K562 (cell line): ENCODE measurements at regions not wholly inside any gene's neighbourhood (a gene's known extent, or its start where the extent isn't known, plus 50 kb on each side); places are given as distances from the start of the nearest gene placed in this dataset.

Experiments used
- BMI1 ChIP-seq: fragments of 150-350 bp; IDR thresholded peaks from 2 replicates; pipeline ENCODE4 v1.6.1; 2014; ENCODE audit warnings: low read length
- KDM1A ChIP-seq, 2 experiments: fragments of 450-650 bp; IDR thresholded peaks; 2 replicates each; pipeline ENCODE4 v1.6.1; 2016; ENCODE audit warnings: mild to moderate bottlenecking in 2 of 2
- NONO ChIP-seq, 2 experiments: fragments of 200-400 bp in 1 of 2; fragments of 450-650 bp in 1 of 2; formaldehyde crosslinking in 1 of 2; IDR thresholded peaks; 2 replicates each; pipeline ENCODE4 v1.6.1; 2017; ENCODE audit warnings: low read depth in 2 of 2, mild to moderate bottlenecking in 2 of 2, moderate library complexity in 2 of 2, low read length in 1 of 2
- TEAD2 ChIP-seq: fragments of 450-650 bp; IDR thresholded peaks from 2 replicates; pipeline ENCODE4 v1.6.1; 2016; ENCODE audit warnings: missing genetic modification characterization, control low read depth, missing compliant biosample characterization
- ZEB2 ChIP-seq: fragments of 450-650 bp; IDR thresholded peaks from 2 replicates; pipeline ENCODE4 v1.6.1; 2016
- ZNF232 ChIP-seq: sonication (generic); formaldehyde crosslinking; IDR thresholded peaks from 2 replicates; pipeline ENCODE4 v1.8.0; 2022; ENCODE audit warnings: mild to moderate bottlenecking, missing genetic modification reagents
- TF ChIP-seq, protein P1 (sequence below), 2 experiments: fragments of 450-650 bp; formaldehyde crosslinking in 1 of 2; IDR thresholded peaks; 2 replicates each; pipeline versions ENCODE4 v1.4.0 to v1.6.1; 2014 to 2020; ENCODE audit warnings: mild to moderate bottlenecking in 2 of 2, borderline replicate concordance in 1 of 2, low read depth in 1 of 2
- TF ChIP-seq, protein P2 (sequence below): fragments of 450-650 bp; IDR thresholded peaks from 2 replicates; pipeline ENCODE4 v1.6.1; 2016; ENCODE audit warnings: low read depth

GRCh38 chr2:125371867-125372266, 1284.1 kb upstream of the GYPC start:
- TF ChIP-seq NONO (IDR thresholded peaks at IDR 0.05; ENCODE audit: low read depth in 2 of 2, low read length in 1 of 2) (no peak), KDM1A (IDR thresholded peaks at IDR 0.05) (no peak), ZEB2 (no peak), TEAD2 (tag) (no peak), ZNF232 (CRISPR knock-in tag) (no peak), BMI1 (no peak)
- TF ChIP-seq, protein P1, sequence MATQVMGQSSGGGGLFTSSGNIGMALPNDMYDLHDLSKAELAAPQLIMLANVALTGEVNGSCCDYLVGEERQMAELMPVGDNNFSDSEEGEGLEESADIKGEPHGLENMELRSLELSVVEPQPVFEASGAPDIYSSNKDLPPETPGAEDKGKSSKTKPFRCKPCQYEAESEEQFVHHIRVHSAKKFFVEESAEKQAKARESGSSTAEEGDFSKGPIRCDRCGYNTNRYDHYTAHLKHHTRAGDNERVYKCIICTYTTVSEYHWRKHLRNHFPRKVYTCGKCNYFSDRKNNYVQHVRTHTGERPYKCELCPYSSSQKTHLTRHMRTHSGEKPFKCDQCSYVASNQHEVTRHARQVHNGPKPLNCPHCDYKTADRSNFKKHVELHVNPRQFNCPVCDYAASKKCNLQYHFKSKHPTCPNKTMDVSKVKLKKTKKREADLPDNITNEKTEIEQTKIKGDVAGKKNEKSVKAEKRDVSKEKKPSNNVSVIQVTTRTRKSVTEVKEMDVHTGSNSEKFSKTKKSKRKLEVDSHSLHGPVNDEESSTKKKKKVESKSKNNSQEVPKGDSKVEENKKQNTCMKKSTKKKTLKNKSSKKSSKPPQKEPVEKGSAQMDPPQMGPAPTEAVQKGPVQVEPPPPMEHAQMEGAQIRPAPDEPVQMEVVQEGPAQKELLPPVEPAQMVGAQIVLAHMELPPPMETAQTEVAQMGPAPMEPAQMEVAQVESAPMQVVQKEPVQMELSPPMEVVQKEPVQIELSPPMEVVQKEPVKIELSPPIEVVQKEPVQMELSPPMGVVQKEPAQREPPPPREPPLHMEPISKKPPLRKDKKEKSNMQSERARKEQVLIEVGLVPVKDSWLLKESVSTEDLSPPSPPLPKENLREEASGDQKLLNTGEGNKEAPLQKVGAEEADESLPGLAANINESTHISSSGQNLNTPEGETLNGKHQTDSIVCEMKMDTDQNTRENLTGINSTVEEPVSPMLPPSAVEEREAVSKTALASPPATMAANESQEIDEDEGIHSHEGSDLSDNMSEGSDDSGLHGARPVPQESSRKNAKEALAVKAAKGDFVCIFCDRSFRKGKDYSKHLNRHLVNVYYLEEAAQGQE (IDR thresholded peaks at IDR 0.05; ENCODE audit: borderline replicate concordance), result no peak
- TF ChIP-seq, protein P1 (CRISPR knock-in tag; IDR thresholded peaks at IDR 0.05; ENCODE audit: low read depth), result no peak
- TF ChIP-seq, protein P2, sequence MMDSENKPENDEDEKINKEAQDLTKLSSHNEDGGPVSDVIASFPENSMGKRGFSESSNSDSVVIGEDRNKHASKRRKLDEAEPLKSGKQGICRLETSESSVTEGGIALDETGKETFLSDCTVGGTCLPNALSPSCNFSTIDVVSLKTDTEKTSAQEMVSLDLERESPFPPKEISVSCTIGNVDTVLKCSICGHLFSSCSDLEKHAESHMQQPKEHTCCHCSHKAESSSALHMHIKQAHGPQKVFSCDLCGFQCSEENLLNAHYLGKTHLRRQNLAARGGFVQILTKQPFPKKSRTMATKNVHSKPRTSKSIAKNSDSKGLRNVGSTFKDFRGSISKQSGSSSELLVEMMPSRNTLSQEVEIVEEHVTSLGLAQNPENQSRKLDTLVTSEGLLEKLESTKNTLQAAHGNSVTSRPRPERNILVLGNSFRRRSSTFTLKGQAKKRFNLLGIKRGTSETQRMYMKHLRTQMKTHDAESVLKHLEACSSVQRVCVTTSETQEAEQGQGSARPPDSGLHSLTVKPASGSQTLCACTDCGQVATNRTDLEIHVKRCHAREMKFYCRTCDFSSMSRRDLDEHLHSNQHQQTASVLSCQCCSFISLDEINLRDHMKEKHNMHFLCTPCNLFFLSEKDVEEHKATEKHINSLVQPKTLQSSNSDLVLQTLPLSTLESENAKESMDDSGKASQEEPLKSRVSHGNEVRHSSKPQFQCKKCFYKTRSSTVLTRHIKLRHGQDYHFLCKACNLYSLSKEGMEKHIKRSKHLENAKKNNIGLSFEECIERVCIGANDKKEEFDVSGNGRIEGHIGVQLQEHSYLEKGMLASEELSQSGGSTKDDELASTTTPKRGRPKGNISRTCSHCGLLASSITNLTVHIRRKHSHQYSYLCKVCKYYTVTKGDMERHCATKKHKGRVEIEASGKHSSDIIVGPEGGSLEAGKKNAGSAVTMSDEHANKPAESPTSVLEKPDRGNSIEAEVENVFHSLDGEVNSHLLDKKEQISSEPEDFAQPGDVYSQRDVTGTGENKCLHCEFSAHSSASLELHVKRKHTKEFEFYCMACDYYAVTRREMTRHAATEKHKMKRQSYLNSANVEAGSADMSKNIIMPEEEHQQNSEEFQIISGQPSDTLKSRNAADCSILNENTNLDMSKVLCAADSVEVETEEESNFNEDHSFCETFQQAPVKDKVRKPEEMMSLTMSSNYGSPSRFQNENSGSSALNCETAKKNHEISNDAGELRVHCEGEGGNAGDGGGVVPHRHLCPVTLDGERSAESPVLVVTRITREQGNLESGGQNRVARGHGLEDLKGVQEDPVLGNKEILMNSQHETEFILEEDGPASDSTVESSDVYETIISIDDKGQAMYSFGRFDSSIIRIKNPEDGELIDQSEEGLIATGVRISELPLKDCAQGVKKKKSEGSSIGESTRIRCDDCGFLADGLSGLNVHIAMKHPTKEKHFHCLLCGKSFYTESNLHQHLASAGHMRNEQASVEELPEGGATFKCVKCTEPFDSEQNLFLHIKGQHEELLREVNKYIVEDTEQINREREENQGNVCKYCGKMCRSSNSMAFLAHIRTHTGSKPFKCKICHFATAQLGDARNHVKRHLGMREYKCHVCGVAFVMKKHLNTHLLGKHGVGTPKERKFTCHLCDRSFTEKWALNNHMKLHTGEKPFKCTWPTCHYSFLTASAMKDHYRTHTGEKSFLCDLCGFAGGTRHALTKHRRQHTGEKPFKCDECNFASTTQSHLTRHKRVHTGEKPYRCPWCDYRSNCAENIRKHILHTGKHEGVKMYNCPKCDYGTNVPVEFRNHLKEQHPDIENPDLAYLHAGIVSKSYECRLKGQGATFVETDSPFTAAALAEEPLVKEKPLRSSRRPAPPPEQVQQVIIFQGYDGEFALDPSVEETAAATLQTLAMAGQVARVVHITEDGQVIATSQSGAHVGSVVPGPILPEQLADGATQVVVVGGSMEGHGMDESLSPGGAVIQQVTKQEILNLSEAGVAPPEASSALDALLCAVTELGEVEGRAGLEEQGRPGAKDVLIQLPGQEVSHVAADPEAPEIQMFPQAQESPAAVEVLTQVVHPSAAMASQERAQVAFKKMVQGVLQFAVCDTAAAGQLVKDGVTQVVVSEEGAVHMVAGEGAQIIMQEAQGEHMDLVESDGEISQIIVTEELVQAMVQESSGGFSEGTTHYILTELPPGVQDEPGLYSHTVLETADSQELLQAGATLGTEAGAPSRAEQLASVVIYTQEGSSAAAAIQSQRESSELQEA, result no peak
